Kidney capillary endothelial cell (primary cell): ENCODE measurements at regions not wholly inside any gene's neighbourhood (a gene's known extent, or its start where the extent isn't known, plus 50 kb on each side); places are given as distances from the start of the nearest gene placed in this dataset.

Source experiments
- DNase-seq: peaks from one replicate; pipeline ENCODE4 v3.0.0-alpha.2; 2018; ENCODE audit warnings: low spot score

DNA sequence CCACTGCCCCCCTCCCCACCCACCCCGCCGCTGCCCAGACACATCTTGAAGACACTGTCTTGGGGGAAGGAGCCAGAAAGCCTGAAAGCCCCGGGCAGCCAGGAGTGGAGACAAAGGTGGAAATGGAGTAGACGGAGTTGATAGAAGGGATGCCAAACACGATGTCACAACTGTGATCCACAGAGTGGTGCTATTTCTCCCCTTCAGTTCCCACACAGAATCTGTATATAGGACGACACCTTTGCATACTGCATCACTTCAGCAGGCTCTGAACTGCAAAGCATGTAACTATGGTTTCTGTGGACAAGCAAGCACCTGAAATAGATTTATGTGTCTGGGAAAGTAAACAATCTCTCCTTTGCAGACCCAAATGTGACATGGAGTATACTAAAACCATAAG lies 56.4 kb upstream of the F13A1 start:
- DNase-seq = no peak

DNA sequence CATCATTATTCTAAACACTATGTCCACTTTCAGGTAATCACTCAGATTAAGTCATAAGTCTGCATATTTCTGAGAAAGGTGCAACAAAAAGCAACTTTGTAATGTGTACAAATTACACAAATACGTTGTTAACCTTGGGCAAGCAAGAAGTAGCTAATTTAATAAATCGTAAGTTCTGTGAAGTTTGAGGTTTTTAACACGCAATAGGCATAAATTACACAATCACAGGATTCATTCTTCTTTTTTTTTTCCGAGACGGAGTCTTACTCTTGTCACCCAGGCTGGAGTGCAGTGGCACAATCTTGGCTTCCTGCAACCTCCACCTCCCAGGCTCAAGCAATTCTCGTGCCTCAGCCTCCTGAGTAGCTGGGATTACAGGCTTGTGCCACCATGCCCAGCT lies 57.2 kb upstream of the F13A1 start:
- DNase-seq = no peak

DNA sequence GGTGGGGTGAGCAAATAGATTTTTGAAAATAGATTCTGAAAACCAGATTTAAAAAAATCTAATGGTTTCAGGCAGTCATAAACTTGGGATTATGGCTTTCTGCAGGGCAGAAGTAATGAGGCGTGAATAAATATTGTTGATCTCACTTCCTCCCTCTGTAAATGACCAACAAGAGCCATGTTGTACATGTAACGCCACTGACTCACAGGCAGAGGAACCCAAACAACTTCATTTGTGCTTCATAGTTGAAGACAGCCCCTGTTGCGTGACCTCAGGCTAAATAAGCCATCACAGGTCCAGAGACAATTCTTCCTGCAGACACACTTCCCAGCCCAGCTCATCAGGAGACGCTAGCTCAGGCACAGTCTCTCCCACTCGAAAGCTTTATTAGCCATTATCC lies 59.1 kb upstream of the F13A1 start:
- no peak for DNase-seq

DNA sequence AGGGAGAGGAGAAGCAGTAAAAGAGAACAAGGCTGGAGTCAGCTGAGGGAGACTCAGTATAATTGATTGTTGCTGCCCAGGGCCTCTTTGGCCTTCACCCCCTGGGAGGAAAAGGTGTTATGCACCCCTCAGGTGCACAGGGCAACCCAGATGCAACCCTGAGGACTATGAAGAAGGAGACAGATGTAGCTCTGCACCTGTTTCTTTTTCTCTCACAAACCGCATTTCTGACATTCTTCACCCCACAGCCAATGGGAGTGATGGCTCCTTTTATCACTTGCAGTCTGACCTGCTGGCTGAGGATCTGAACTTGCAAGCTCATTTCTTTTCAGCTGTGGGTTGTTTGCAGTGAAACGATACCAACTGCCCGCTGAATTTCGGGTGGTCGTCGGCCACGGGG lies 64.1 kb upstream of the F13A1 start:
- no peak for DNase-seq

DNA sequence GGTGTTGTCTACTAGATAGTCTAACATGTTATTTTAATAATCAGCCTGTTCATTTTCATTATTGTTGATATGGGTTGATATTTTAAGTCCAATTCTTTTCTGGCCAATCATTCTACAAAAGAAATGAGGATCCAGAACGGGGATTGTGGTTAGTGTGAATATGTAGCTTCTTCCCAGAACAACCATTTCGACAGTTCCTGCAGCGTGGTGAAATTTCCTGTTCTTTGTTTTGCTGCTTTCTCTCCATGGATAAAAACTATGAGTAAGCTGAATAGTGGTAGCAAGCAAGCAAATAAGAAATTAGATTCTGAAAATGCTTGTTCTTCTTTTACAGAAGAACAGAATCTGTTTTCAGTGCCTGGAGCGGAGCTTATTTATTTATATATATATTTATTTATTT lies 65.5 kb upstream of the F13A1 start:
- DNase-seq = no peak

DNA sequence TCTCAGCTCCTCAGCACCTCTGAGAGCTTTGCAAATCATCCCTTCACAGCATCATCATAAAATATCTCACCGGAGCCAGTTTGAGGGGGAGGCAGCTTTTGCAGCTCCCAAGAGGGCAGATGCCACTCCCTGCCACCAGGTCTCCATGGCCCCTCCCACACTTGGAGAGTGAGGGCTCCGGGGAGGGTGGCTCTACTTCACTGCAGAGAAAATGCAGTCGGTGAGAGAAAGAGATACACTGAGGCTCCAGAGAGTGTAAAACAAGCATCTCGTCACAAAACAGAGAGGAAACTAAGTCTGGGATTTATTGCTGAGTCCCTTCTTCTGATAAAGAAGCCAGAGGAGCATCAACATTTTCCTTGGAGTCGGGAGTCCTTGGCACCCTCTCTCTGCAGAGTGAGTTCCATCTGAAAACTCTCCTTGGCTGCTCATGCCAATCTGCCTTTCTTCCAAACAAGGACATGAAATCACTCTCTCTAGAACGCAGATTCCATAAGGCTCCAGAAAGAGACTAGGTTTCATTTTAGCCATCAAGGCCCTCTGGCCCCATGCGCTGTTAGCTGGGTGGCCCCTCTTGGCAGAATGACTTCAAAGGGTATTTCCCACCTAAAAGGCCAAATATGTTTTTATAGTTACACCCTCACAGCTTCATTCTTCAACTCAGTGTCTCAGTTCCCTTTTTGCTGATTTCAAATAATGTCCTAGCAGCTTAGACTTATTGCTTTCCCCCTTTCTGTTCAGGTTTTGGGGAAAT lies 70.6 kb upstream of the F13A1 start:
- no peak for DNase-seq

DNA sequence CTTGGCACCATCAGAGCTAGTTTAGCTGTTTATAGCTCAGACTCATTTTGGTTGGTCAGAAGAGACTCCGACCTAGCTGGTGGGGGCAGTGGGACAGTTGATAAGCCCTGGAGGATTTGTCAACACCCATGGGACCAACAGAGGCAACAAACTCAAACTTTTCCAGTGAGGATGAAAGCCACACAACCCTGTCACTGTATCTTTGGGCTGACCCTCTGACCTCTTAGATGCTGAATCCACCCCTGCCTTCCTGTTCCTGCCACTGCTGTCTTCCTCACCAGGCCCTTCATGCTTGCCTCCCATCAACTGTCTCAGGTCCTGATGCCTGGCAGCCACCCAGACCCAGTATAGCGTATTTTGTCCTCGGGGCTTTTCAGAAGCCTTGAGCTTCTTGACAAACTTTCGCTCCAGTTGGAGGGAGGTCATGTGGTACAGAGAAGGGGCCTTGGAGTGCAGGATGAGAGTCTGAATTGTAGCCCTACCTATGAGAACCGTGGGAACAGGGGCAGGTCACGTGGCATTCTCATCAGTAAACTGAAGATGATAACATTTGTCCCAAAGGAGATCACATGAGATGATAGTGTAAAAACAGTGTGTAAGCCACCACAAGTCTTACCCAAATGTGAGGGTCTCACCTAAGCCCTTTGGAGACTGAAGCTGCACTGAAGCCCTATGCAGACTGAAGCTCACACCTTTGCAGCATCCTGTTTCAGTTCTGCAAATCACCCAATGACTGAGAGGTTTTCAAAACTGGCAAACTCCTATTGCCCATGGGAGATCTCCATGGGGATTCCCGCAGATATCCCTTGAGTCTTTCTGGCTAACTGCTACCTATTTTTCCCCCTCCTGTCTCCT lies 72.0 kb upstream of the F13A1 start:
- no peak for DNase-seq

DNA sequence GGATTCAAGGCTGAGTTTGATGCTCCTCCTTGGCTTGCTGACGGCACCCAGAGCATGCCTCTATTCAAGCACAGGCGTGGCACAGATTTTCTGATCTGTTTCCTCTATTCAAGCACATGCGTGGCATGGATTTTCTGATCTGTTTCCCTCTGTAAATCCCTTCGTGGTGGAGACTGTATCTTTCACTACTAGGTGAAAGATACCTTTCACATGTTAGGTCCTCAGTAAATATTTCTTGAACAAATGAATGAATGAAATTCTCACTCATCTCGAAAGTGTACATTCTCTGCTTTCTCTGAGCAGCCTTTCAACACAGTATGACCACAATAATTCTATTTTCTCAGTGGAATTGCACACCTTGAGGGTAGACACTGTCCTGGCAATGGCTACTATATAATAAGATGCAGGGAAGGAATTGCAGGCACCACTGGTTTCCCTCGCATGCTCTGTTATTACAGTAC lies 72.6 kb upstream of the F13A1 start:
- no peak for DNase-seq

DNA sequence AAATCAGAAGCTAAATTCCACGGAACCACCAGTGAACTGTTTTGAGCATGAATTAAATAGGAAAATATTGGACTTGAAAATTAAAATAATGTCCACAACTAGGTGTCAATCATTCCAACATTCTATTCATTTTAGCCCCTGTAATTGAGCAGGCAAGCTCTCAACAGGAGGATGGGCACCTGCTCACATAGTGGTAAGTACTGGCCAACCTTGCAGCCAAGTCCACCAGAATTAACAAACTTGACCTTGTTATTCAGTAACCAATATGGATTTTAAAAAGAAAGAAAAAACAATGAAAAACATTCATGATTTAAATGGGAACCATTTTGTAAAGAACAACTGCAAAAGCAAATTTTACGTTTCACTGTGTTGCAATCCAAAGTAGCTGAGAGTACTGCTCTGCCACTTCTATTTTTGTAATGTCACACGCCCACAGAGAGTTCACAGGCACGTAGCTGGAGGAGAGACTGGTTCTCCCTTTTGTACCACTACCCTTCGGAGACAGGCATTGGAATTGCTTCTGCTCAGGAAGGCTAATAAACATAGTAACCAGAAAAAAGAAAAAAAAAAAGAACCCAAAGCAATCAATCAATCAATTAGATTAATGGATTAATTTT lies 75.2 kb upstream of the F13A1 start:
- DNase-seq = no peak

DNA sequence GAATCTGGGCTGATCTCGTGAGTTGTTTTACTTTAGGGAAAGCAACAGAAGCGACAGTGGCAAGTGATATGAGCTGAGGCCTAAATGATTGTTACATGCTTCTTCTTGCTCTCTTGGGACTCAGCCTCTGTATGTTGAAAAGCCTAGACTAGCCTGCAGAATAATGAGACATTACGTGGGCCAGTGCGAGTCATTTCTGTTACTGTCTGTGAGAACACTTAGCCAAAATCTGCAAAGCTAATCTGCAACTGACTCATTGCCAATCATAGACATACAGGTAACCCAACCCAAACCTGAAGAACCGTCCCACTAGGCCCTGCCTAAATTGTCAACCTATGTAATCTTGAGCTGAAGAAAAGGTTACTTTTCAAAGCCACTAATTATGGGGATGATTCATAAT lies 77.4 kb upstream of the F13A1 start:
- no peak for DNase-seq

DNA sequence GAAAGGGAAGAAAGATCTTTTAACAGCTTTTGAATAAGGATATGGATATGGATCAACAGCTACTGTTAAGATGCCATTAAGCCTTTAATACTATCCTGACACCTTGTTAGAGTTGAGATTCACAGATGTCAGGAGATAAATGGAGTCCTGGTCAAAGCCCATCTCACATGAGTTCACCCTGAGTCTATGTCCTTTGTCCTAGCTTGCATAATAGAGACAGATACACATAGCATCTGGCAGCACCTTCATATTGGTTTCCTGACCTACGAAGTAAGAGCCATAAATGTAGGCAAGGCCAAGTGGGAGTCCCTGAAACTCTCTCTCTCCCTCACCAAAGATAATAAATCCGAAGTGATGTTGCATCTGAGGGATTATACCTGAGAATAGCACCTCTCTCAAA lies 79.1 kb upstream of the F13A1 start:
- DNase-seq = no peak

DNA sequence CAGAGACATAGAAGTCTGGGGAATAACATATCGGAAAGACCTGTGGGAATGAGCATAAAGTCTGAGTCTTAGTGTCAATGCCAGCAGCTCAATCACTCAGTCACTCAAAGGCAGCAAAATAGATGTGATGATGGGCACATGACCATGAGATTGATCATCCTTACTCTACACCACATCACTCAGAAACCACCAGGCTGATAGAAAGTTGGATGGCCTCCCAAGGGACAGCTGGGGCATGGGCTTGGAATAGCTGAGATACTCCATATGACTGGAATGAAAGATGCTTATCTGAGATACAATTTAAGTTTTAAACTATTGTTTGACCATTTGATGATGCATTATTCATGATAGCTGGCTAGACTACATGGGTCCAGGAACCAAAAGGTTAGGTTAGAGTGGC lies 80.9 kb upstream of the F13A1 start:
- no peak for DNase-seq

DNA sequence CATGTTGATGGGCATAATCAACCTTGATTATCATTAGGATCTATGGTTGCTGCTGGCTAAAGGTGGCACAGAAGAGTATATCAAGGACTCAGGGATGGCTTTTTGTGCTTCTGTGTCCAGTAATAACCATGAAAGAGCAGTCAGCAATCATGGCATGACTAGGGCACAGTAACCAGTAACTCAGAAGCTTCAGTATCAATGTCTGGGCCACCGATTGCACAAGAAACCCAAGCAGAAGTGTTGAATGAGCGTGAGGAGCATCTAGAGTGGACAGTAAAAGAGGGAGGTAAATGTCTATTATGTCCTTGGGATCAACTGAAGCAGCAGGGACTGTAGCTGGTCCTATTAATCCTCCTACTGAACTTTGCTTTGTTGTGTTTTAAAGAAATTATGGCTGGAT lies 81.5 kb upstream of the F13A1 start:
- DNase-seq = no peak

DNA sequence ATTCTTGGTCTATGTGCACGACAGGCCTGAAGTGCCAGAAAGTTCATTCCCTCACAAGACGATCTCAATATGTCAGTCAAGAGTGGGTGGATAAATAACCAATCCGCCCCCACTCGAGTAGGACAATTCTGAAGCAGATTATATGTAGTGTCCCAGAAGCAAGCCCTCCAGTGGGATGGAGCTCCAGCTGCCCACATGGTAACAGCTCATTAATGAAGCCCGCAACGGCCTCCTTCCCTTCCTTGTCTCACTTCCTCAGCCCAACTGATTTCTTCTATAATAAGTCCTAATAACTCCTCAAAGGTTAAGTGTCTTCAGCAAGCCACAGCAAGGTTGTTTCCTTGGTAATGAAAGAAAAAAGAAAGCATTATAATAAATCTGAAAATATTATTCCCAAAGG lies 82.1 kb upstream of the F13A1 start:
- no peak for DNase-seq

DNA sequence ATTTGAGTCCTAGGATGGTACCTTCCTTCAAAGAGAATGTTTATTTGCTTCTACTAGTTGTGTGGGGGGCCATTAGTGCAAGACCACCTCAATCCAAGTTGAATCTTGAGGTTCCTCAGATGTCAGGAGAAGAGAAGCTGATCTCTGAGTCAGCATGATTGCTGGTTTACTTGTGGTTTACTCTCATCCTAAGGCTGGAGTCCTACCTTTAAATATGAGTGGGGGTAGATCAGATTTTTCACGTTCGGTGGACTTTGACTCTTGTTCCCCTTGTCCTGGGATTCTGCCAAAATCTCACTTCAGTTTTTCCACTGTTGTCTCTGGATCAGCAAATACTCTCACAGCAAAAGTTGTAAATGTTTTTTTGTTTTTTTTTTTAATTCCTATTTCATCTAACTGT lies 84.6 kb upstream of the F13A1 start:
- no peak for DNase-seq

DNA sequence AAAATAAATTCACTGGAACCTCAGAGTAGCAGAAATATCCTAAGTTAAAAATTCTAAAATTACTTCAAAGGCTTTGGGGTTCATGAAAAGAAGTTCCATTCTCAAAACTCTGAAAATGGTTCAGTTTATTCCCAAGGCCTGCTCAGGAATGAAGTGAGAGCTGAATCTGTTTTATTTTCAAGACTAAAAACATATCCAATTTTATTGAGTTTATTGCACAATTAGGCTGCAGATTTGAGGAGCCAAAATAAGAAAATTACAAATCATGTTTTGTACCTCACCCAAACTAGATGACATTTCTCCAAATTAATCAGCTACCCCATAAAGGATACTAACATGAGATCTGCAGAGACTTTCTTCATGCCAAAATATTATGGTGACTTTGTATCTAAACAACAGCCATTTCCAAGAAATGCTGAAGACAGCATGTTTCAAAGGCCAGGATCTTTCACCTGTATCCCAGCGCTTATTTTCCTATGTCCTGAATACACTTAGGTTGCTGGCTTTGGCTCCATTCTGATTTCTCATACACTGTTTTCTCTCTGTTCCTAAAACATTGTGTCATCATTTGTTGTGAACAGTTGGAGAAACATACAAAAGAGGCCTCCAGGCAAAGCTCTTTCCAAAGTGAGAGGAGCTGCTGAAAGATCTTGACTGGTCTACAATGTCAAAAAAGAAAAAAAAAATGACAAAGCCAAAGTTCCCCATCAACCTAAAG lies 85.7 kb upstream of the F13A1 start:
- no peak for DNase-seq

DNA sequence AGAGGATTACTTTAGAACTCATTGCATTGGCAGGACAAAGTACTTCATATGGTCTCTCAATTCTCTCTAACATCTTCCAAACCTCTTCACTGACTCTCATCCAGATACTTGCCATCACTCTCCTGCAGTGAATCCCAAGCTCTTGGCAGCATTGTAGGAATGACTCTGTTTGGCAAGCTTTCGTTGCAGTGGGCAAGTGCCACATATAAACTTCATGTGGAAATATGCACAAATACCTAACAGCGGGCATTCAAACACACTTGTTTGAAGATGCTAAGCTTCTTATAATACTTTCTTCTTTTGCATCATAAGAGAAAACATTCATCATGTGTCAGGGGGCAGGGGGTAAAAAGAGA lies 86.2 kb upstream of the F13A1 start:
- DNase-seq = no peak

DNA sequence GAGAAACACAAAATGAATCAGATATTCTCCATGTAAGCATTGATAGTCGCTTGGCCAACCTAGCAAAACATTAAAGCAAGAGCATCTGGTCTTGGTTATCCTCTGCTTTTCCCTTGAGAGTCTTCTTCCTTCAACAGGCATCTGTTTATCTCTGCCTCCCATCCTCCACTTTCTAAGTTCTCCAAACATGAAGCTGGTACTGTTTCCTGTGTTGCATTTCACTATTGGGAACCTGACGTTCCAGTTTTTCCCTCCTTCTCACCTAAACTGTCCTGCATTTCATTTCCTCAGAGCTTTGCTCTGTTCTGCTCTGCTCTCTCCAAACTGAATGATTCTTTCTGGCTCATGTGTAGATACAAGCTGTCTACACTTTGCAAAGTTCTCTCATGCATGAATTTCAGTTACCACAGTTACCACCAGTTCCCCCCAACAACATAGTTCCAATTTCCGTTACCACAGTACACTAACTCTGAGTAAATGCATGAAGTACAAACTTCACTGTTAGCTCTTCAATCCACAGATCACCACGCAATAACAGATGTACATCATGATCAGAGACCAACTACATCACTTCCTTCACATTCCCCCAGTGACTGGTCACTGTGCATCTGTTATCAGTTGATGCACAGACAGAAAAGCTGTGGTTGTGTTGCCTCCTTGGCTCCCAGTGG lies 86.7 kb upstream of the F13A1 start:
- DNase-seq = no peak

DNA sequence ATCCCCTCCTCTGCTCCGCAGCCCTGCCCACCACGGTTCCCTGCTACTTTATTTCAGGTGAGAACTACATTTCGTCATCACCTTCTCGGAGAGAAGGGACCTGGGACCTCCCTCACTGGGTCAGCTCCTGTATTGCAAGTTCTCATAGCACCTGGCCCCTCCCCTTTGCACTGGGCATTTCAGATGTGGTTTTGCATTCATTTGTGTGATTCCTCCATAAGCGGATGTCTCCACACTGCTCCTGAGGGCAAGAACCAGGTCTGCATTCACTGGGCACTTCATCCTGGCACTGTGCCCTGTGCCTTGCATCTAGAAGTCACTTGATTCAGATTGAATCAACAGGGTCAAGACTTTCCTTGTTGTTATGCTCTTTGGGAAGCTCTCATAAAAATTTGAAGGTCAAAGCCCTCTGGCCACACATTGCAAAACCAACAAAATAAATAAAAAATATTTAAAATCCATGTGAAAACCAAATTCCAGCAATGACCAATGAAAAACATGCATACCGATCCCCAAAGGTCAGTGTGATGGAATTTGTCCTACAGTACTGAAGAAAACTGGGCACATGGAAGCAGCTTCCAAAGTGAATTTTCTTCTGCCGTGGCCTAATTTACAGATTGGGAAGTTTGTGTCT lies 89.1 kb upstream of the F13A1 start:
- DNase-seq = no peak

DNA sequence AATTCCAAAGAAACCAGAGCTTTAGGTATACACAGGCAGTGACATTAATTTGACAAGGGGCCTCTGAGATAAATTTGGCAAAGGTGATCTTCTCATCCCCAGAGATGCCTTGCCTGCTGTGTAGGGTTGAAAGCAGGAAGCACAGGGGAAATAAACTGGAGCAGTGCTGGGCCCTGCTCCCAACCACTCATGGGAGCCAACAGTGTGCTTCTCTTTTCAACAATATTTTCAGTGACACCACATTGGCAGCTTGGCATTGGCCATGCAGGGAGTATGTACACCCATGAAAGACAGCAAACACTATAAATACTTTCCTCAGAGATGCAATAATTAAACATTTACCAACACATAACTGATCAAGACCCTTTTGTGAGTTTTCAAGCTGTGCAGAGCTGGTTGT lies 90.7 kb upstream of the F13A1 start:
- DNase-seq = no peak

DNA sequence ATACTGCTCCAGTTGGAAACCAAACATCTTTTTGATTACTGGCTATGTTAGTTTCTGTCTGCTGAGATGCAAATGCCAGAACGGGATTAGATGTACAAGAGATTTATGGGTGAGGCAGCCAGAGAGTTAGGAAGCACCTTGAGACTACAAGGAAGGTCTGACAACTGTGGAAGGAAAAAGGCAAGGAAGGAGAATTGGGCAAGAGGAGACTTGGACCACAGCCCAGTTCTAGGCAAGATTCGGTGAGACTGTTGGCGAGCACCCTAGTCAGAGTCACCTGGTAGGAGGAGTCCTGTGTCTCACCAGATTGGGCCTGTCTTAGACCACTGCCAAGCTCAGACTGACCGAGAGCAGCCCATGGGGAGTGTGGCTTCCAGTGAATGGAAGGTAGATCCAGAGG lies 91.8 kb upstream of the F13A1 start:
- no peak for DNase-seq

DNA sequence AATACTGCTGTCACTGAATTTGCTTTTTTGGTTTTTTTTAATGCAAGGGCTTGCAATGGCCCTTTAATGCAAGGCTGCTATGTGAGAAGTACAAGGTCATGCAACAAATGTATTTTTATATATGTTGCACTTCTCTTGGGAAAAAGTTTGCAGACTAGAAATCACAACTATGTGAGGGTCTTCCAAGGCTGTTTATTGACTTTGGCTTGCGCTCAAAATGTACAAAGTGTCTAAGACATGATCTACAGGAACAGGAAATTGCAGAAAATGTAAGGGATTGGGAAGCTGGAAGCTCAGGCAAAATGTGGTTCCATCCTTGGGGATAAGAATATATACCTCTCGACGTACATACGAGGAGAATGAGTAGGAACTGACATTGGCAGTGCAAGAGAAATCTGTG lies 92.2 kb upstream of the F13A1 start:
- no peak for DNase-seq
